GM21381 (cell line): ENCODE measurements at regions not wholly inside any gene's neighbourhood (a gene's known extent, or its start where the extent isn't known, plus 50 kb on each side); places are given as distances from the start of the nearest gene placed in this dataset.

ENCODE experiments used
- ATAC-seq: cut with Tn5 transposase; IDR thresholded peaks from one replicate; pipeline ENCODE4 v1.9.1; 2021; ENCODE audit warnings: mild to moderate bottlenecking, moderate library complexity; ENCODE audit not compliant: unreplicated experiment

DNA sequence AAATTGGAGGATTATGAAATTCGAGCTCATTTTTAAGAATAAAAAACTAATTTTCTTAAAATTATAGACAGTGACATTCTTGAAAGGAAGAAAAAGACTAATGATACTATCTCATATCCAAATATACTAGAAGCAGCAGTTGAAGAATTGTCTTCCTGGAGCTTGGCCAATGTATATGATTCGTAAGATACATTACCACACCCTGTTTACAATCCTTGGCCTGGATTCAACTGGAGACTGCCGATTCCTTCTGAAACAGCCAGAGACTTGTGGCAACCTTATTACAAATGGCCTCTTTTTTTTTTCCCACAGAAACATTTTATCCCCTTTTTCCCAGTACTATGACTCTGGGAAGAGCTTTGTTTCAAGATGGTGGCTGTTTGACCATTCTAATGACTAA is 571.2 kb upstream of the FAT1 start:
- ATAC-seq, result no peak

- no peak for ATAC-seq
These were observed 578.3 kb upstream of the FAT1 start for GRCh38 chr4:187301923-187302322.

DNA sequence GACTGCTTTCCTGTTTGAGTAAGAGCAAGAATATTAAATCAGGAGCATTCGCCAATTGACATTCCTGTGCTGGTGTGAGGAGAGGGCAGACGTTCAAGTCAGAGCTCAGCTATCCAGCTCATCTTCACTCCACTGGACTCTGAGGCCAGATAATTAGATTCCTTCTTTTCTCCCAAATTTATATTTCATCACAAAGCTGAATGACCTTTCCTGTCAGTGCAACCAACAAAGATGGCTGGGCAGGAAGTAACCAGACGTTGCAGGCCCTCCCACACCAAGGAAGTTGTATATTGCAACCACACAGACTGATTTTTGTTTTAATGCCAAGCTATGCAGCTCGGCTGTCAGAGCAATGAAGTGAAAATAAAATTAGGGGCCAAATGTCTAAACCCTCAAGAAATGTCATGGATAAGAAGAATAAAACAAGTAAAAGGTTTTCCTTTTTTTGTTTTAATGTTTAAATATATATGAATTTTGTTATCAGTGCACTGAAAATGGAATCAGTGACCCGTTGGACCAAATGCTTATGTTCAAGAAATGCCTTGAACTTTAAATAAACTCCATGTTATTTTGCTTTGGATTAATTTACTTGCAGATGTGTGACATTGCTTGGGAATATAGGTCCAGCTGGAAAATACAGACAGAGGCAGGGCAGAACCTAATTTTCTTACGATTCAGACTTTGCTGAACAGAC is 578.9 kb upstream of the FAT1 start:
- ATAC-seq, result no peak

DNA sequence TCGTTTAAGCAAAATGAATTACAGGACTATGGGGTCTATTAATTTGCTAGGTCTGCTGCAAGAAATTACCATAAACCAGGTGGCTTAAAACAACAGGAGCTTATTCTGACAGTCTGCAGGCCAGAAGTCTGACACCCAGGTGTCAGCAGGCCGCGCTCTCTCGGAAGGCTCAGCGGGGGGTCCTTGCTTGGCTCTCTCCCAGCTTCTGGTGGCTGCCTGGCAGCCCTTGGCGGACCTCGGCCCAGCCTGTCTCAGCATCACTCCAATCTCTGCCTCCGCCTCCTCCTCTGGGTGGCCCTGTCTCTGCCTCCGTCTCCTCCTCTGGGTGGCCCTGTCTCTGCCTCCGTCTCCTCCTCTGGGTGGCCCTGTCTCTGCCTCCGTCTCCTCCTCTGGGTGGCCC is 580.5 kb upstream of the FAT1 start:
- ATAC-seq, result no peak

DNA sequence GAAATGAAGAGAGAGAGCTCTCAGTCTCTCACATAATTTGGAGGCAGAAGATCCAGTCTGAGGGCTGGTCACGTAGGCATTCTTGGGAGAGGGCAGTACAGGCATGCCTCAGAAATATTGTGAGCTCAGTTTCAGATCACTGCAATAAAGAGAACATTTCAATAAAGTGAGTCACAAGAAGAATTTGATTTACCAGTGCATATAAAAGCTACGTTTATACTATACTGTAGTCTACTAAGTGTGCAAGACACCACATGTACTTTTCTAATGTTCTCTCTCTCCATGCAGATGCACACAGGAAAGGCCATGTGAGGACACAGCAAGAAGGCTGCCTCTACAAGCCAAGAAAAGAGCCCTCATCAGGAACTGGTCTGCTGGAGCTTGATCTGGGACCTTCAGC is 583.5 kb upstream of the FAT1 start:
- no peak for ATAC-seq

- ATAC-seq, result no peak
These were observed 585.8 kb upstream of the FAT1 start for GRCh38 chr4:187309456-187309855.

GRCh38 chr4:187312299-187312698 is 588.6 kb upstream of the FAT1 start:
- ATAC-seq, result no peak

GRCh38 chr4:187317799-187318198 is 594.1 kb upstream of the FAT1 start:
- ATAC-seq, result no peak

DNA sequence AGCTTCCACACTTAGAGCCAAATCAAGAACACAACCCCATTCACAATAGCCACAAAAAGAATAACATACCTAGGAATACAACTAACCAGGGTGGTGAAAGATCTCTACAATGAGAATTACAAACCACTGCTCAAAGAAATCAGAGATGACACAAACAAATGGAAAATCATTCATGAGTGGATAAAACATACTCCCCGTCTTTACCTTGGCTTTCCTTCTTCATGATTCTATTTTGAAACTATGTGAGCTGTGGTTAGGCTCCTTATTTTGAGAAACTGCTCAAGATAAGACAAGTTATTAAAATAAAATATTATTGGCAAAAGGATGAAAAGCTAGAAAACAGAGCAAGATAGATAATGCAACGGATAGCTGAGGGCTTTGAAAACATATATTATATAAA is 598.1 kb upstream of the FAT1 start:
- no peak for ATAC-seq

DNA sequence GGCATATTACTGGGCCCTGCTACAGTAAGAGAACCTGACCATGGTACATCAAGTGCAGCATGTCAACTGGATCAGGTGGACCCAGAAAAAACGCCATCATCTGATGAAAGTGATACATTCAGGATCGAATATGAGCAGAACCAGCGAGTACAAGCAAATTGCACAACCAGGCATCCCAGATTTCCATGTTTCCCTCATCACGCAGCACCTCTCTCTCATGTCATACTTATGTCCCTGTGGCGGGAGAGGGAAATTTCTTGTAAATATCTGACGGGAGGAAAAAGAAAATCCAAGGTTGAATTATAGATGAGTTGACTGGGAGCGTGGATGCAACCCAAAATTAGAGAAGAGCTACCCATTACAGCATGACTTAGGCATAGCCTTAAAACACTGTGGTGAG is 608.5 kb upstream of the FAT1 start:
- ATAC-seq, result no peak

GRCh38 chr4:187333151-187333550 is 609.5 kb upstream of the FAT1 start:
- no peak for ATAC-seq

GRCh38 chr4:187335339-187335738 is 611.7 kb upstream of the FAT1 start:
- ATAC-seq, result no peak

GRCh38 chr4:187354740-187355139 is 631.1 kb upstream of the FAT1 start:
- ATAC-seq, result no peak

DNA sequence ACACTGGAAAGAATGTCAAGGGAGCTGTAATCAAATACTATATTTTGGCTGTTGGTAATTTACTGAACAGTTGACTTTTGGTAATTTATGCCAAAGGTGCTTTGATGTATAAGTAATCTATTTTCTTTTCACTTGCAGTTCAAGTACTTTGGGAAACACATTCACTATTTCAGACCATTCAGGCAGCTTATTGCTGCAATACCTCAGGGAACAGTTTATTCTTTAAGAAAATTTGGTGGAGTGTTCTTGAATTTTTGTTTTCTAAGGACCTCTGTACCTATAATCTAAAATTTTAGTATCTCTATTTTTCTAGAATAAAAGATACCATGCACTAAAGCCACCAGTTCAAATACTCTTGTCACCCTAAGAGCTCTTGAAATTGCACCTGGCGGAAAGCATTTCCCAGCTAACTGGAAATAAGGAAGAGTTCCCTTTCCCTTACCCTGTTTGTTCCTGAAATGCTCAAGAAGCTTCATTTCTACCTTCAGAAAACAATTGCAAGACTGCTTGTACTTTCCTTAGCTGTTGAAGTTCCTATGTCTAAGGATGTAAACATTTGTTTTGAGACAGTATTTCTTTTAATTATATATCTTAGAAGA is 633.5 kb upstream of the FAT1 start:
- no peak for ATAC-seq

DNA sequence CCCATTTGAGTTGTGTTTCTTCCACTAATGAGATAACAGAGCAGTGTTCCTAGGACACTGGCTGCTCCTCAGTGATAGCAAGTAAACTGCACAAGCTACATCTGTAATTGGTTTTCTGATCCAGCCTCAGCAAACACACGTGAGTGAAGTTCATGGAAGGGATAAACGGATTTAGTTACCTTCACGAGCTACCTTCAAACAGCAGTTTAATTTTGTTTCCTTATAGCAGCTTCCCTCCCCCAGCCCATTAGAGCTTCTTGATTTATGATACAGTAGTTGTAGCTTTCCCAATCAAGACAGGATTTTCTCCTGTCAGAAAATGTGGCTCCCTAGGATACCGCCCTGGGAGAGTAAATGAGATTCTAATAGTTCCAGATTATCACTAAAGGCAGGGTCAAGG is 634.2 kb upstream of the FAT1 start:
- no peak for ATAC-seq

GRCh38 chr4:187362937-187363857 is 632.4 kb upstream of the ZFP42 start:
- no peak for ATAC-seq

DNA sequence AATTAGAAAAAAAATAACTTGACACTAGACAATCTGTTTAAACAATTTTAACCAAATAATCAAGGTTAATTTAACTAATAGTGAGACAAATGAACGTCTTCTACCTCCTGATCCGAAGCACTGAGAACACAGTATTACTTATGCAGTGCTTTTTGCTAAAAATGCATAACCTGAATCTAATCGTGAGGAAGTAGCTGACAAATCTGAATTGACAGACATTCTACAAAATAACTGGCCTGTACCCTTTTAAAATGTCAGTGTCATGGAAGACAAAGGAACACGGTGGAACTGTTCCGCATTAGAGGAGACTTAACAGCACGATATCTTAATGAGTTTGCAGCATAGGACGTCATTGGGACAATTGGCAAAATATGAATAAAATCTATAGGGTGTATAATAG is 631.2 kb upstream of the ZFP42 start:
- ATAC-seq, result no peak

GRCh38 chr4:187364851-187365250 is 630.7 kb upstream of the ZFP42 start:
- no peak for ATAC-seq

DNA sequence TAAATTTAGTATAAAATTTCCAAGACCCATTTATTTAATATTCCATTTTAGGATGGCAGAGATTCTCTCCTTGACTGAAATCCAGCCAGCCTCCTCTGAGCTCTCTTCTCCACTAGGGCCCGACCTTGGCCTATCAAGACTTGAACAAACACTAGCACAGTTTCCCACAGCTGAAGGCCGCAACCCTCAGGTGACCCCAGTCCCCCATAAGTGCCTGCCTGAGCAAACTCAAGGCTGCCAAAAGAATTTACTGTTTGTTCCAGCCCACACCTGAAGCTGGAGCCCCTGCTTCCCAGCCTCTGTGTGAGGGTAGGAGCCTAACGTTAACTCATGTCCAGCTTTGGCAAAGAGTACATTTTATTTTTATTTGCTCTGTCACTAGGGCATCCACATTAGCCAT is 629.0 kb upstream of the ZFP42 start:
- no peak for ATAC-seq

DNA sequence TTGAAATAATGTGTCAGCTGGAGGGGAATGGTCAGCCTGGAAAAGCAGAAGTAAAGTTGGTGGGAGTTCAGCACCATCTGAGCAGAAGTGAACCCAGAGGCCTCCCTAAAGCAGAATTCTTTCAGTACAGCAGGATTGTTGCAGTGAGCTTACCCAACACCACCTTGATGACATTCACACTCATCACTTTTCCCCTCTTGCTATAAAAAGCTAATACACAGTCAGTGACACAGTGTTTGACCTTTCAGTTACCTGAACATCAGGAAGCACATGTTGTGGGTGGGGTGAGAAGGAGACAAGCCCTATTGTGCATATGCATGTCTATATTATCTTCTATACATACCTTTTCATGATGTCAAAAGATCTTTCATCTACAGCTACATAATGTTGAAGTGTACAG is 624.7 kb upstream of the ZFP42 start:
- no peak for ATAC-seq

GRCh38 chr4:187378441-187378840 is 617.1 kb upstream of the ZFP42 start:
- no peak for ATAC-seq

DNA sequence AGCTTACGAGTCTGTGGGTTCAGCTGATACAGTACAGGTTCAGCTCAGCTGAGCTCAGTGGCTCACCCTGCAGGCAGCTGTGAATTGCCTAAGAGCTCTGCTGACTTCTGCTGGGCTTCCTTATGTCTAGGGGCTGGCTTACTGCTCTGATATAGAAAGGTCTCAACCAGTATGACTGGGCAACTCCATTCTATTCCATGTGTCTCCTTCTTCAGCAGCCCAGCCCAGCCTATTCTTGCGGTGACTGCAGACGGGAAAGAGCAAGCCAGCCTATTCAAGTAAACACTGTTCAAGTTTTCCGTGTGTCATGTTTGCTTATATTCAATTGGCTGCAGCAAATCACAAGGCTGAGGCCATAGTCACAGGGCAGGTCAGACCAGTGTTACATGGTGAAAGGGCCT is 615.4 kb upstream of the ZFP42 start:
- no peak for ATAC-seq
